DND-41 (cell line): ENCODE measurements at regions not wholly inside any gene's neighbourhood (a gene's known extent, or its start where the extent isn't known, plus 50 kb on each side); places are given as distances from the start of the nearest gene placed in this dataset.

Source experiments
- ATAC-seq: fragments of 200-7000 bp; cut with Tn5 transposase; 3 replicates; pipeline ENCODE4 v1.9.1; 2021; ENCODE audit warnings: low read depth; ENCODE audit not compliant: insufficient read depth
- DNase-seq: peaks from one replicate; pipeline ENCODE4 v3.0.0-alpha.2; 2020
- H2AFZ ChIP-seq: 2 replicates; pipeline ENCODE4 v1.6.0; 2012; ENCODE audit warnings: low read depth, low read length
- H3K27ac ChIP-seq: 2 replicates; pipeline ENCODE4 v1.5.1; 2012; ENCODE audit warnings: low read length, inconsistent platforms
- H3K27me3 ChIP-seq: fragments of 200-600 bp; sonication (generic); 2 replicates; pipeline ENCODE4 v1.6.0; 2012; ENCODE audit warnings: low read length, mild to moderate bottlenecking, inconsistent platforms; ENCODE audit not compliant: insufficient read depth, poor library complexity
- H3K36me3 ChIP-seq: 2 replicates; pipeline ENCODE4 v1.5.1; 2012; ENCODE audit warnings: low read length, inconsistent platforms; ENCODE audit not compliant: insufficient read depth
- H3K4me1 ChIP-seq: 2 replicates; pipeline ENCODE4 v1.5.1; 2012; ENCODE audit warnings: mild to moderate bottlenecking, low read length; ENCODE audit not compliant: insufficient read depth
- H3K4me2 ChIP-seq: 2 replicates; pipeline ENCODE4 v1.6.0; 2012; ENCODE audit warnings: mild to moderate bottlenecking, moderate library complexity, low read length, inconsistent platforms; ENCODE audit not compliant: insufficient read depth
- H3K4me3 ChIP-seq, 2 experiments: fragments of 200-600 bp in 1 of 2; shearing (Covaris generic) in 1 of 2; 2 replicates each; pipeline ENCODE4 v1.5.1; 2012 to 2016; ENCODE audit warnings: inconsistent platforms in 2 of 2, low read length in 2 of 2, mild to moderate bottlenecking in 2 of 2, low read depth in 1 of 2, moderate library complexity in 1 of 2
- H3K79me2 ChIP-seq: 2 replicates; pipeline ENCODE4 v1.6.0; 2012; ENCODE audit warnings: low read length, inconsistent platforms; ENCODE audit not compliant: insufficient read depth
- H3K9ac ChIP-seq: 2 replicates; pipeline ENCODE4 v1.6.0; 2012; ENCODE audit warnings: low read depth, mild to moderate bottlenecking, inconsistent platforms, low read length, moderate library complexity
- H3K9me3 ChIP-seq: 2 replicates; pipeline ENCODE4 v1.5.1; 2012; ENCODE audit warnings: low read length, moderate library complexity, mild to moderate bottlenecking, inconsistent platforms; ENCODE audit not compliant: insufficient read depth, severe bottlenecking
- H4K20me1 ChIP-seq: 2 replicates; pipeline ENCODE4 v1.6.0; 2012; ENCODE audit warnings: low read length; ENCODE audit not compliant: insufficient read depth
- CTCF ChIP-seq: IDR thresholded peaks from 2 replicates; pipeline ENCODE4 v1.5.1; 2012; ENCODE audit warnings: borderline replicate concordance, low read length, moderate library complexity, mild to moderate bottlenecking; ENCODE audit not compliant: poor library complexity, severe bottlenecking; ENCODE audit errors: extremely low read depth
- EZH2 ChIP-seq: IDR thresholded peaks from 3 replicates; pipeline ENCODE4 v1.6.1; 2012; ENCODE audit warnings: borderline replicate concordance, low read depth, mild to moderate bottlenecking, moderate library complexity, low read length, inconsistent platforms; ENCODE audit not compliant: severe bottlenecking

GRCh38 chr3:145243875-145244274, 917.1 kb downstream of the PLOD2 start:
- Histone ChIP-seq H3K9me3 (peaks cover 3% of the 10 kb centered on the region), H3K79me2 (no peaks in the 10 kb centered on the region), H3K27ac (no peak overlapping the region), H3K4me3 (no peak overlapping the region), H3K4me2 (no peak overlapping the region), H3K36me3 (no peaks in the 10 kb centered on the region), H2AFZ (no peak overlapping the region), H3K27me3 (no peaks in the 10 kb centered on the region), H3K4me1 (no peaks in the 10 kb centered on the region), H4K20me1 (no peaks in the 10 kb centered on the region), H3K9ac (no peak overlapping the region)
- TF ChIP-seq CTCF (no peak), EZH2 (no peak)
- ATAC-seq (no peak), DNase-seq (no peak)

GRCh38 chr3:145244327-145244726, 916.7 kb downstream of the PLOD2 start:
- no peaks in the 10 kb centered on the region for H3K4me1 ChIP-seq
- no peak for ATAC-seq
- H4K20me1 ChIP-seq = no peaks in the 10 kb centered on the region
- H2AFZ ChIP-seq = no peak overlapping the region
- H3K4me2 ChIP-seq = no peak overlapping the region
- no peaks in the 10 kb centered on the region for H3K79me2 ChIP-seq
- H3K9ac ChIP-seq = no peak overlapping the region
- peaks cover 3% of the 10 kb centered on the region for H3K9me3 ChIP-seq
- H3K27ac ChIP-seq = no peak overlapping the region
- no peak overlapping the region for H3K4me3 ChIP-seq
- H3K27me3 ChIP-seq = no peaks in the 10 kb centered on the region
- no peak for DNase-seq
- H3K36me3 ChIP-seq = no peaks in the 10 kb centered on the region
- TF ChIP-seq CTCF (no peak), EZH2 (no peak)

GRCh38 chr3:145246291-145246690, 914.7 kb downstream of the PLOD2 start:
- Histone ChIP-seq H2AFZ (no peak overlapping the region), H3K79me2 (no peaks in the 10 kb centered on the region), H3K27me3 (no peaks in the 10 kb centered on the region), H3K4me2 (no peak overlapping the region), H3K27ac (no peak overlapping the region), H3K9ac (no peak overlapping the region), H3K36me3 (no peaks in the 10 kb centered on the region), H4K20me1 (no peaks in the 10 kb centered on the region), H3K4me1 (no peaks in the 10 kb centered on the region), H3K4me3 (no peak overlapping the region), H3K9me3 (peaks cover 3% of the 10 kb centered on the region)
- no peak for DNase-seq
- ATAC-seq = no peak
- TF ChIP-seq EZH2 (no peak), CTCF (no peak)

GRCh38 chr3:145248928-145249327, 912.1 kb downstream of the PLOD2 start:
- DNase-seq (no peak), ATAC-seq (no peak)
- no peak overlapping the region for H3K4me2 ChIP-seq
- no peak overlapping the region for H3K9ac ChIP-seq
- no peak overlapping the region for H3K27ac ChIP-seq
- H3K4me1 ChIP-seq = no peaks in the 10 kb centered on the region
- no peak overlapping the region for H2AFZ ChIP-seq
- no peaks in the 10 kb centered on the region for H4K20me1 ChIP-seq
- H3K4me3 ChIP-seq = no peak overlapping the region
- H3K27me3 ChIP-seq = no peaks in the 10 kb centered on the region
- TF ChIP-seq EZH2 (no peak), CTCF (no peak)
- H3K79me2 ChIP-seq = no peaks in the 10 kb centered on the region
- no peaks in the 10 kb centered on the region for H3K36me3 ChIP-seq
- H3K9me3 ChIP-seq = peaks cover 3% of the 10 kb centered on the region
